BLaER1 (cell line): ENCODE measurements at regions not wholly inside any gene's neighbourhood (a gene's known extent, or its start where the extent isn't known, plus 50 kb on each side); places are given as distances from the start of the nearest gene placed in this dataset.

ENCODE experiments used
- H3K27ac ChIP-seq: shearing (Covaris generic); formaldehyde crosslinking; 2 replicates; pipeline ENCODE4 v1.8.1; 2022
- H3K27me3 ChIP-seq: shearing (Covaris generic); formaldehyde crosslinking; 2 replicates; pipeline ENCODE4 v1.8.1; 2022
- H3K36me3 ChIP-seq: shearing (Covaris generic); formaldehyde crosslinking; 2 replicates; pipeline ENCODE4 v1.8.1; 2022
- H3K4me1 ChIP-seq: shearing (Covaris generic); formaldehyde crosslinking; 2 replicates; pipeline ENCODE4 v1.8.1; 2022
- H3K4me2 ChIP-seq: shearing (Covaris generic); formaldehyde crosslinking; 2 replicates; pipeline ENCODE4 v1.8.1; 2022
- H3K4me3 ChIP-seq: shearing (Covaris generic); formaldehyde crosslinking; 2 replicates; pipeline ENCODE4 v1.8.1; 2022
- H3K9ac ChIP-seq: shearing (Covaris generic); formaldehyde crosslinking; 2 replicates; pipeline ENCODE4 v1.8.1; 2022
- H3K9me3 ChIP-seq: shearing (Covaris generic); formaldehyde crosslinking; 2 replicates; pipeline ENCODE4 v1.8.1; 2022
- H4K20me1 ChIP-seq: shearing (Covaris generic); formaldehyde crosslinking; 2 replicates; pipeline ENCODE4 v1.8.1; 2022
- Cebpa-rat ChIP-seq: shearing (Covaris generic); IDR thresholded peaks from 2 replicates; pipeline ENCODE4 v1.8.1; 2022

DNA sequence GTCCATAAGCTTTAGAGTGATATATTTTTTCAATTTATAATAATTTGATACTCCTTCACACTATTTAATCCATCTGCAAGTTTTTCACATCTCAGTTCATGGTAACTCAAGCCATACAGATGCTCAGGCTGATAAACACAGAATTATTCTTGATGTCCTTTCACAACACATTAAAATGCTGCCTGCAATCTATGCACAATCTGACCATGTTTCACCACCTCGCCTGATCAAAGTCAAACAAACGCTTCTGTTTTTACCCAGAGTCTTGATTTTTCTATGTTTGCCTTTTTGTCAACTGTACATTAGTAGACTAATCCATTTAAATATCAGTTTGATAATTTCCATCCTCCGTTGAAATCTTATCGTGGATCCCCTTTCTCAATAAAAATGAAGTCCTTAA, 833.8 kb upstream of the KCND2 start:
- TF ChIP-seq Cebpa-rat = no peak
- H3K9me3 ChIP-seq = no peaks in the 10 kb centered on the region
- no peak overlapping the region for H3K4me3 ChIP-seq
- no peaks in the 10 kb centered on the region for H3K4me1 ChIP-seq
- no peaks in the 10 kb centered on the region for H3K36me3 ChIP-seq
- H3K9ac ChIP-seq = no peak overlapping the region
- H3K27me3 ChIP-seq = no peaks in the 10 kb centered on the region
- H4K20me1 ChIP-seq = no peaks in the 10 kb centered on the region
- H3K27ac ChIP-seq = no peak overlapping the region
- H3K4me2 ChIP-seq = no peak overlapping the region

DNA sequence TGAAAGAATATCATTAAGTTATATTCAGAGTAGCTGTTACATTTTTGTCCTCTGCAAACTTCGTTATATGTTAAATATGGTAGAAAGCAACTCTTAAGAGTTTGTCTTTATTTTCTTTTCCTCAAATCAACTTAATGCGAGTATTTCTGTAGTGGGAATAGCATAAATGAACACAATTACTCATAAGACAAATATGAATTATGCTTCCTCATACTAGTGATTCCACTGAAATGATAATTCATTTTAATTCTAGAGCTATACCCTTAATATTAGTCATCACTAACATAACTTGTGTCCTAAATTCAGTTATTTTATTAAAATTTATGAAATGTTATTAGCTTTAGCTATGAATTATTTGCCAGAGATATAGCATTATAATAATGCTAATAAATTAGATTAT, 820.6 kb upstream of the KCND2 start:
- Histone ChIP-seq H3K9me3 (no peaks in the 10 kb centered on the region), H3K36me3 (no peaks in the 10 kb centered on the region), H3K27me3 (no peaks in the 10 kb centered on the region), H3K9ac (no peak overlapping the region), H4K20me1 (no peaks in the 10 kb centered on the region), H3K4me3 (no peak overlapping the region), H3K4me2 (no peak overlapping the region), H3K4me1 (no peaks in the 10 kb centered on the region), H3K27ac (no peak overlapping the region)
- TF ChIP-seq Cebpa-rat = no peak

DNA sequence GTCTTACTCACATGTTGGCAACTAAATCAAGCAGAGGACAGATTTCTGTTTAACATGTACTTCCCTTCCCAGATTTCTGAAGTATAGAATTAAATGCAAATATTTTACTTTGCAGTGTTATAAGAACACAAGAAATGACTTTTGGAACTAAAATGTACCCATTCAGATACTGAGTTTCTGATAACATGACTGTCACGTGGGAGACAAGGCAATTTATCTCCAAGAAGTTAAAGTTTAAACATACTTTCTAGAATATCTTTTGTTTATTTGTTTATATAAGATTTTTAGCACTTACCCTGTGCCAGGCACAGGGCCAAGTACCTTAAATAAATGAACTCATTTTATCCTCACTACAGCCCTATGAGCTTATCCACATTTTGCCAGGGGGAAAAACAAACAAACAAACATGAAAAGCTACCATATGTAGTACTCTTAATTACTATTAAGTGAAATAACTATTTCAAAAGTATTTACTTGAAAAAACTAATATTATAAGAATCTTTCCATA, 807.1 kb upstream of the KCND2 start:
- Histone ChIP-seq H3K9me3 (no peaks in the 10 kb centered on the region), H3K4me2 (no peak overlapping the region), H3K27ac (no peak overlapping the region), H3K4me3 (no peak overlapping the region), H3K36me3 (no peaks in the 10 kb centered on the region), H3K4me1 (no peaks in the 10 kb centered on the region), H4K20me1 (no peaks in the 10 kb centered on the region), H3K27me3 (no peaks in the 10 kb centered on the region), H3K9ac (no peak overlapping the region)
- TF ChIP-seq Cebpa-rat = no peak

DNA sequence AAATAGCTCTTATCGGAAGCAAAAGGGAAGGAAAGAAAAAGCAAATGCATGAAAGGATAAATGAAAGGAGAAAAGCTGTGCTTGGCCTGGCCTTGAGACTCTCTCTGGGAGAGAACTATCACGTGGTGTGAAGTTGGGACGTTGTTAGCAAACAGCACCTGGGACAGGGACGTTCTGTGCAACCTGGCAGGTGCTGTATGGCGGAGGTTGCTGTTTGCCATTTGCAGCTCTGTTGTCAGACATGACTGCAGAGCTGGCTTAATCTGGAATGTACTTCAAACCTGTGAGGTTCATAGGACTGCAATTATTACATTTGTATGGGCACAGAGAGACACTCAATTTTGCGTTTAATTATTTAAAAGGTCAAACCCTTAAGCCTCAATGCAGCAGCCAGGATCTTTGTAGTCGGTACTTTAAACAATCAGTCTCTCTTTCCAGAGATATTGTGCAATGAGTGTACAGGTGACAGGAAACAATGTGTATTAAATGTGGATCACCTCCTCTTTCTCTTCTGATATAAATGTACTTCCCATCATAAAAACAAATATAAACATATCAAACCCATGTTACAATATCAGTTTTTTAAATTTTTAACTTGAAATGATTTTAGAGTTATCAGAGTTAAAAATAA, 800.5 kb upstream of the KCND2 start:
- no peak for TF ChIP-seq Cebpa-rat
- no peaks in the 10 kb centered on the region for H3K27me3 ChIP-seq
- no peak overlapping the region for H3K4me3 ChIP-seq
- no peaks in the 10 kb centered on the region for H3K4me1 ChIP-seq
- no peaks in the 10 kb centered on the region for H4K20me1 ChIP-seq
- no peaks in the 10 kb centered on the region for H3K36me3 ChIP-seq
- H3K9ac ChIP-seq = no peak overlapping the region
- no peaks in the 10 kb centered on the region for H3K9me3 ChIP-seq
- H3K4me2 ChIP-seq = no peak overlapping the region
- no peak overlapping the region for H3K27ac ChIP-seq

DNA sequence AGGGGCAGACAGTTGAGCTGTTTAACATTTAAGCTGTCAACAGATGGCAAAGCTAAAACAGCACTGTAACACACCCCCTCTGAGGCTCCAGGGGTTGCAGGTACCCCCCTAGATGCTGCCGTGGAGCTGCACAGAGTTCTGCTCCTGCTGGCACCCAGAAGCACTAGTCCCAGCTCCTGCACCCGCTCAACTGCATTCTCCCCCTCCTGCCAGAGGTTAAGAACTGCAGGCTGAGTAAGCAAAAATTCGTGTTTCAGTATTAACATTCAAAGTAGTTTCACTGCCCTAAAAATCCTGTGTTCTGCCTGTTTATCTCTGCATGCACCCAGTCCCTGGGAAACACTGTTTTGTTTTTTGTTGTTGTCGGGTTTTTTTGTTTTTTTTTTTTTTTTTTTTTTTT, 790.8 kb upstream of the KCND2 start:
- Histone ChIP-seq H3K4me3 (no peak overlapping the region), H3K27me3 (no peaks in the 10 kb centered on the region), H4K20me1 (no peaks in the 10 kb centered on the region), H3K9ac (no peak overlapping the region), H3K4me2 (no peak overlapping the region), H3K27ac (no peak overlapping the region), H3K4me1 (no peaks in the 10 kb centered on the region), H3K36me3 (no peaks in the 10 kb centered on the region), H3K9me3 (no peaks in the 10 kb centered on the region)
- TF ChIP-seq Cebpa-rat = no peak

DNA sequence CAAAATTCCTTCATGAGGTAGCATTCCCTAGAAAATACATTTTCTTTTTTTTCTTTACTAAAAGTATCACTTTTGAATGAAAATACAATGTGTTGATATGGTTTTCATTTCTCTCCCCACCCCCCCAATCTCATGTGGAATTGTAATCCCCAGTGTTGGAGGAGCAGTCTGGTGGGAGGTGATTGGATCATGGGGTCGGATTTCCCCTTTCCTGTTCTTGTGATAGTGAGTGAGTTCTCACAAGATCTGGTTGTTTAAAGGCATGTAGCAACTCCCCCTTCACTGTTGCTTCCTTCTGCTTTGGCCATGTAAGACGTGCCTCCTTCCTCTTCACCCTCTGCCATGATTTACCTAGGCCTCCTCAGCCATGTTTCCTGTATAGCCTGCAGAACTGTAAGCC, 790.3 kb upstream of the KCND2 start:
- Histone ChIP-seq H3K27me3 (no peaks in the 10 kb centered on the region), H3K9ac (no peak overlapping the region), H4K20me1 (no peaks in the 10 kb centered on the region), H3K4me3 (no peak overlapping the region), H3K4me2 (no peak overlapping the region), H3K36me3 (no peaks in the 10 kb centered on the region), H3K9me3 (no peaks in the 10 kb centered on the region), H3K4me1 (no peaks in the 10 kb centered on the region), H3K27ac (no peak overlapping the region)
- TF ChIP-seq Cebpa-rat = no peak

GRCh38 chr7:119483364-119483763, 789.6 kb upstream of the KCND2 start:
- Histone ChIP-seq H3K27ac (no peak overlapping the region), H3K9ac (no peak overlapping the region), H4K20me1 (no peaks in the 10 kb centered on the region), H3K27me3 (no peaks in the 10 kb centered on the region), H3K4me3 (no peak overlapping the region), H3K9me3 (no peaks in the 10 kb centered on the region), H3K36me3 (no peaks in the 10 kb centered on the region), H3K4me2 (no peak overlapping the region), H3K4me1 (no peaks in the 10 kb centered on the region)
- no peak for TF ChIP-seq Cebpa-rat

- no peaks in the 10 kb centered on the region for H3K27me3 ChIP-seq
- no peaks in the 10 kb centered on the region for H3K36me3 ChIP-seq
- no peaks in the 10 kb centered on the region for H3K9me3 ChIP-seq
- H4K20me1 ChIP-seq = no peaks in the 10 kb centered on the region
- no peak overlapping the region for H3K4me3 ChIP-seq
- H3K4me1 ChIP-seq = no peaks in the 10 kb centered on the region
- H3K27ac ChIP-seq = no peak overlapping the region
- H3K9ac ChIP-seq = no peak overlapping the region
- H3K4me2 ChIP-seq = no peak overlapping the region
- TF ChIP-seq Cebpa-rat = no peak
These were observed 758.6 kb upstream of the KCND2 start for GRCh38 chr7:119514326-119514725.

- TF ChIP-seq Cebpa-rat = no peak
- Histone ChIP-seq H3K9me3 (no peaks in the 10 kb centered on the region), H3K27me3 (no peaks in the 10 kb centered on the region), H3K27ac (no peak overlapping the region), H3K9ac (no peak overlapping the region), H3K36me3 (no peaks in the 10 kb centered on the region), H3K4me3 (no peak overlapping the region), H4K20me1 (no peaks in the 10 kb centered on the region), H3K4me1 (no peaks in the 10 kb centered on the region), H3K4me2 (no peak overlapping the region)
These were observed 757.8 kb upstream of the KCND2 start for GRCh38 chr7:119515214-119515613.

DNA sequence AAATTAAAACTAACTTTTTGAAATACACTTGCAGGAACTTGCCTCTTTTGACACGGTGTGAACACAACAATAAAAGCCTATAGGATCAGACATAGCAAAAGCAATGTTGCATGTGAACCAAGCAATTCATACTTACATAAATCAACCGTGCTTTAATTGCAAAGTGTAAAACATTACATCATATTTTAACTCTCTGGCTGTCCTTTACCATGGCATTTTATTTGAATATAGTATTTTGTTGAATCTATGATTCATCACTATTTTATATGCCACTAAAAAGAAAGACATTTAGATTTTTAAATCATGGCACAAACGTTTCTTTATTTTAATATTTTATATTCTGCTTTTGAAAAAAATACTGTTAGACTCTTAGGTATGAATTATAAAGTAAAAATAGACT, 757.0 kb upstream of the KCND2 start:
- no peak overlapping the region for H3K27ac ChIP-seq
- H3K4me3 ChIP-seq = no peak overlapping the region
- H3K4me1 ChIP-seq = no peaks in the 10 kb centered on the region
- H3K9me3 ChIP-seq = no peaks in the 10 kb centered on the region
- no peak overlapping the region for H3K4me2 ChIP-seq
- no peak overlapping the region for H3K9ac ChIP-seq
- no peaks in the 10 kb centered on the region for H3K27me3 ChIP-seq
- H4K20me1 ChIP-seq = no peaks in the 10 kb centered on the region
- no peak for TF ChIP-seq Cebpa-rat
- H3K36me3 ChIP-seq = no peaks in the 10 kb centered on the region

DNA sequence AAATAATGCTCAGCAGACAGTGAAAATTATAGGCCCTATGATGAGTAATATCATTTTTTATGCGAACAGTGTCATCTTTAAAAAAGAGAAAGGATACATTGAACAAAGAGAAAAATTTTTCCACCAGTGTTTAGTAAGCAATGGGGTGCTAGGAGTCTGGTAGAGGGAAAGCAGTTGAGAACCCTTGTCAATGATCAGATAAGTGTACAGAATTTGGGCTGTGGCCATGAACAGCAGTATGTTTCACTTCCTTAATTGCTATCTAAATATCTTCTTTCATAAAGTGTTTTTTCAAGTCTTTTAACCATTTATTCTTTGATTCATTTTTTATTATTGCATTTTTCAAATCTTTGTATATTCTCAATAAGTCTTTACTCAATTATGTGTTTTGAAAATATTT, 750.7 kb upstream of the KCND2 start:
- Histone ChIP-seq H3K4me2 (no peak overlapping the region), H4K20me1 (no peaks in the 10 kb centered on the region), H3K36me3 (no peaks in the 10 kb centered on the region), H3K4me3 (no peak overlapping the region), H3K9ac (no peak overlapping the region), H3K27me3 (no peaks in the 10 kb centered on the region), H3K27ac (no peak overlapping the region), H3K4me1 (no peaks in the 10 kb centered on the region), H3K9me3 (no peaks in the 10 kb centered on the region)
- TF ChIP-seq Cebpa-rat = no peak
